Hepatocyte (in vitro differentiated cells): ENCODE measurements at regions not wholly inside any gene's neighbourhood (a gene's known extent, or its start where the extent isn't known, plus 50 kb on each side); places are given as distances from the start of the nearest gene placed in this dataset.

Experiments
- DNase-seq: peaks from one replicate; pipeline ENCODE4 v3.0.0-alpha.2; 2016; ENCODE audit warnings: low spot score
- H2AFZ ChIP-seq: fragments of 200-600 bp; sonication (generic); 2 replicates; pipeline ENCODE4 v1.6.0; 2016; ENCODE audit warnings: antibody characterized with exemption, mild to moderate bottlenecking
- H3K27ac ChIP-seq: fragments of 200-600 bp; sonication (generic); 2 replicates; pipeline ENCODE4 v1.5.1; 2016; ENCODE audit warnings: mild to moderate bottlenecking
- H3K27me3 ChIP-seq: fragments of 200-600 bp; sonication (generic); 2 replicates; pipeline ENCODE4 v1.6.1; 2016
- H3K36me3 ChIP-seq: fragments of 200-600 bp; sonication (generic); replicated peaks from 2 replicates; pipeline ENCODE4 v1.5.1; 2016; ENCODE audit warnings: low read depth; ENCODE audit not compliant: insufficient read depth
- H3K4me1 ChIP-seq: fragments of 200-600 bp; sonication (generic); 2 replicates; pipeline ENCODE4 v1.5.1; 2016; ENCODE audit warnings: mild to moderate bottlenecking, moderate library complexity; ENCODE audit not compliant: insufficient read depth
- H3K4me2 ChIP-seq: fragments of 200-600 bp; sonication (generic); 2 replicates; pipeline ENCODE4 v1.6.0; 2016
- H3K4me3 ChIP-seq: fragments of 200-600 bp; sonication (generic); 2 replicates; pipeline ENCODE4 v1.5.1; 2016; ENCODE audit warnings: mild to moderate bottlenecking
- H3K79me2 ChIP-seq: fragments of 200-600 bp; sonication (generic); 2 replicates; pipeline ENCODE4 v1.6.0; 2017; ENCODE audit warnings: mild to moderate bottlenecking
- H3K9me2 ChIP-seq: fragments of 200-600 bp; sonication (generic); replicated peaks from 2 replicates; pipeline ENCODE4 v1.6.0; 2017; ENCODE audit warnings: mild to moderate bottlenecking; ENCODE audit not compliant: insufficient read depth
- H3K9me3 ChIP-seq: fragments of 200-600 bp; sonication (generic); 2 replicates; pipeline ENCODE4 v1.5.1; 2016; ENCODE audit warnings: low read depth, mild to moderate bottlenecking
- H4K20me1 ChIP-seq: fragments of 200-600 bp; sonication (generic); 2 replicates; pipeline ENCODE4 v1.6.0; 2016; ENCODE audit warnings: mild to moderate bottlenecking; ENCODE audit not compliant: insufficient read depth, poor library complexity, severe bottlenecking
- CTCF ChIP-seq: fragments of 200-600 bp; sonication (generic); IDR thresholded peaks from 2 replicates; pipeline ENCODE4 v1.5.1; 2016; ENCODE audit warnings: antibody characterized with exemption, mild to moderate bottlenecking; ENCODE audit not compliant: poor library complexity
- EZH2 ChIP-seq: fragments of 200-600 bp; sonication (generic); IDR thresholded peaks from 2 replicates; pipeline ENCODE4 v1.6.1; 2016; ENCODE audit warnings: antibody characterized with exemption, mild to moderate bottlenecking, borderline replicate concordance
- EZH2phosphoT487 ChIP-seq: fragments of 200-600 bp; sonication (generic); IDR thresholded peaks from one replicate; pipeline ENCODE4 v1.6.1; 2018; ENCODE audit warnings: antibody characterized with exemption, mild to moderate bottlenecking, low read depth, moderate library complexity; ENCODE audit not compliant: unreplicated experiment, severe bottlenecking
- WGBS: methylation state at CpG from one replicate; pipeline ENCODE4 v1.1.6; 2016; ENCODE audit warnings: low lambda C conversion rate; ENCODE audit errors: missing lambda C conversion rate; 5-methylcytosine and 5-hydroxymethylcytosine counted together

- DNase-seq, result no peak
- Histone ChIP-seq H3K79me2 (no peaks in the 10 kb centered on the region), H3K9me3 (no peaks in the 10 kb centered on the region), H4K20me1 (no peaks in the 10 kb centered on the region), H3K27me3 (no peaks in the 10 kb centered on the region), H3K4me2 (no peak overlapping the region), H3K36me3 (no peaks in the 10 kb centered on the region), H3K4me3 (no peak overlapping the region), H3K4me1 (no peaks in the 10 kb centered on the region), H3K27ac (no peak overlapping the region), H2AFZ (no peak overlapping the region), H3K9me2 (no peaks in the 10 kb centered on the region)
- WGBS, result 79% methylated on average over 2 of the region's 2 CpGs
- TF ChIP-seq EZH2 (no peak), CTCF (no peak), EZH2phosphoT487 (no peak)
Measured at GRCh38 chr5:62059960-62060359, 246.0 kb upstream of the KIF2A start.

DNA sequence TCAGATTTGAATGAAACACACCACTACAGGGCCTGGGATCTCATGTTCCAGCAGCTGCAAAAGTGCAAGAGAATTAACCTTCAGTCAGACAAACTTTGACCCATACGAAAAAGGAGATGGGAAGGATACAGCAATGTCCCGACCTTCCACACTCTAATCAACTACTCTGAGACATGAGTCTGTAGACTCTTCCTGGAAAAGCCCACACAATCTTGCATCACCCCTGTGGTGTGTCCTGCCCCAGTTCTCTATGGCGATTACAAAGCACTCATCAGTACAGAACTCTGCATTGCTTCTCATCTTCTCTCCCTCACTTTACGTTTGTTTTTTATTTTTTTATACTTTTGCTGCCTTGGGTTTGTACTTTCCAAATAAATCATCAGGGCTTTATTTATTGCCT is 241.0 kb upstream of the KIF2A start:
- Histone ChIP-seq H3K9me2 (no peaks in the 10 kb centered on the region), H3K79me2 (no peaks in the 10 kb centered on the region), H2AFZ (no peak overlapping the region), H3K4me2 (no peak overlapping the region), H3K4me1 (no peaks in the 10 kb centered on the region), H3K27ac (no peak overlapping the region), H3K4me3 (no peak overlapping the region), H3K27me3 (no peaks in the 10 kb centered on the region), H3K9me3 (no peaks in the 10 kb centered on the region), H4K20me1 (no peaks in the 10 kb centered on the region), H3K36me3 (no peaks in the 10 kb centered on the region)
- 62% methylated on average over 4 of the region's 4 CpGs for WGBS
- no peak for TF ChIP-seq EZH2phosphoT487
- no peak for DNase-seq

GRCh38 chr5:62066761-62067277 is 239.2 kb upstream of the KIF2A start:
- H4K20me1 ChIP-seq, result no peaks in the 10 kb centered on the region
- no peak overlapping the region for H2AFZ ChIP-seq
- DNase-seq, result no peak

DNA sequence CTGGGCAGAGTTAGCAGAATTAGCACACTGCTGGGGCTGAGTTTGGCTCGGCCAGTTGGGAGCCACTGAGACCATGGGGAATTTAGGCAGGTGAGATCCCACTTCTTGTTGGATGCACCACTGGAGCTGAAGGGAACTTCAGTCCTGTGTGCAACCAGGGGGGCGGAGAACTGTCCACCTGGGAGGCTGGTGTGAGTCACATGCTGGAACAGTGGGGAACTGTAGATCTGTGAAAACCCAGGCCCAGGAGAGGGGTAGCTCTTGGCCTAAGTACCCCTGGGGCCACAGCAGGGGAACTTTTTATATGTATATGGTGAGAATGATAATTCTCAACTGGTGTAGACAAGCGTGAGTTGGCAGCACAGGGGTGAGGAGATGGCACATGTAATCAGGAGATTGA is 237.5 kb upstream of the KIF2A start:
- Histone ChIP-seq H3K79me2 (no peaks in the 10 kb centered on the region), H3K27me3 (no peaks in the 10 kb centered on the region), H3K27ac (no peak overlapping the region), H3K36me3 (no peaks in the 10 kb centered on the region), H2AFZ (no peak overlapping the region), H3K4me3 (no peak overlapping the region), H4K20me1 (no peaks in the 10 kb centered on the region), H3K4me2 (no peak overlapping the region), H3K9me2 (no peaks in the 10 kb centered on the region), H3K9me3 (no peaks in the 10 kb centered on the region), H3K4me1 (no peaks in the 10 kb centered on the region)
- no peak for DNase-seq
- WGBS, result 93% methylated on average over 3 of the region's 3 CpGs
- TF ChIP-seq EZH2phosphoT487, result no peak
- no peak for TF ChIP-seq CTCF
- TF ChIP-seq EZH2, result no peak

More at GRCh38 chr5:62066761-62067277, 239.2 kb upstream of the KIF2A start:
- Histone ChIP-seq H3K27me3 (no peaks in the 10 kb centered on the region), H3K4me3 (no peak overlapping the region), H3K9me2 (no peaks in the 10 kb centered on the region), H3K79me2 (no peaks in the 10 kb centered on the region), H3K27ac (no peak overlapping the region), H3K4me1 (no peaks in the 10 kb centered on the region), H3K36me3 (no peaks in the 10 kb centered on the region), H3K4me2 (no peak overlapping the region), H3K9me3 (no peaks in the 10 kb centered on the region)
- TF ChIP-seq EZH2phosphoT487 (no peak), CTCF (no peak), EZH2 (no peak)
